Keratinocyte (primary cell): ENCODE measurements at regions not wholly inside any gene's neighbourhood (a gene's known extent, or its start where the extent isn't known, plus 50 kb on each side); places are given as distances from the start of the nearest gene placed in this dataset.

ENCODE experiments used
- DNase-seq: peaks from one replicate; pipeline ENCODE4 v3.0.0-alpha.2; 2011; ENCODE audit warnings: low read depth, missing footprints, low spot score
- FAIRE-seq: peaks from 2 replicates; lab custom pipeline; 2011; peaks lifted over from hg19 to GRCh38; lab: Jason Lieb, UNC
- H2AFZ ChIP-seq: 2 replicates; pipeline ENCODE4 v1.6.0; 2012; ENCODE audit warnings: low read length, control low read depth, inconsistent platforms; ENCODE audit not compliant: control insufficient read depth
- H3K27ac ChIP-seq: 2 replicates; pipeline ENCODE4 v1.5.1; 2011; ENCODE audit warnings: low read length; ENCODE audit not compliant: control insufficient read depth, insufficient read depth
- H3K27me3 ChIP-seq: 3 replicates; pipeline ENCODE4 v1.6.0; 2011; ENCODE audit warnings: low read length; ENCODE audit not compliant: control insufficient read depth, insufficient read depth; ENCODE audit errors: extremely low read depth
- H3K36me3 ChIP-seq, 2 experiments: 2 replicates in 1 of 2; 3 replicates in 1 of 2; pipeline ENCODE4 v1.5.1; 2011; ENCODE audit warnings: low read length in 2 of 2, mild to moderate bottlenecking in 1 of 2; ENCODE audit not compliant: control insufficient read depth in 2 of 2, insufficient read depth in 2 of 2; ENCODE audit errors: extremely low read depth in 1 of 2
- H3K4me1 ChIP-seq: 3 replicates; pipeline ENCODE4 v1.5.1; 2011; ENCODE audit warnings: low read length; ENCODE audit not compliant: control insufficient read depth, insufficient read depth; ENCODE audit errors: extremely low read depth
- H3K4me2 ChIP-seq: 3 replicates; pipeline ENCODE4 v1.6.0; 2011; ENCODE audit warnings: low read depth, low read length; ENCODE audit not compliant: control insufficient read depth, insufficient read depth; ENCODE audit errors: extremely low read depth
- H3K4me3 ChIP-seq, 3 experiments: fragments of 200-600 bp in 1 of 3; sonication (generic) in 1 of 3; 2 replicates in 2 of 3; 3 replicates in 1 of 3; pipeline ENCODE4 v1.5.1; 2011 to 2016; ENCODE audit warnings: low read length in 3 of 3, mild to moderate bottlenecking in 3 of 3, control low read depth in 2 of 3, inconsistent platforms in 1 of 3, low read depth in 1 of 3, mixed read lengths in 1 of 3, mixed run types in 1 of 3, moderate library complexity in 1 of 3; ENCODE audit not compliant: control insufficient read depth in 2 of 3, insufficient read depth in 2 of 3; ENCODE audit errors: extremely low read depth in 1 of 3
- H3K79me2 ChIP-seq: 2 replicates; pipeline ENCODE4 v1.6.0; 2012; ENCODE audit warnings: low read length; ENCODE audit not compliant: control insufficient read depth, insufficient read depth
- H3K9ac ChIP-seq: 3 replicates; pipeline ENCODE4 v1.6.0; 2011; ENCODE audit warnings: low read length; ENCODE audit not compliant: control insufficient read depth, insufficient read depth; ENCODE audit errors: extremely low read depth
- H3K9me1 ChIP-seq: 3 replicates; pipeline ENCODE4 v1.6.0; 2011; ENCODE audit warnings: low read length; ENCODE audit not compliant: control insufficient read depth, insufficient read depth; ENCODE audit errors: extremely low read depth
- H3K9me3 ChIP-seq: 2 replicates; pipeline ENCODE4 v1.5.1; 2012; ENCODE audit warnings: low read depth, low read length; ENCODE audit not compliant: control insufficient read depth
- H4K20me1 ChIP-seq: 3 replicates; pipeline ENCODE4 v1.6.0; 2011; ENCODE audit warnings: low read length; ENCODE audit not compliant: control insufficient read depth, insufficient read depth; ENCODE audit errors: extremely low read depth
- EZH2 ChIP-seq: IDR thresholded peaks from one replicate; pipeline ENCODE4 v1.6.1; 2012; ENCODE audit warnings: inconsistent platforms, mild to moderate bottlenecking, low read length, moderate library complexity
- dilution Hi-C: fragments of 300-500 bp; cut with MboI; formaldehyde crosslinking; loops from one replicate; pipeline ENCODE4 v1.7.0; 2020; ENCODE audit warnings: low sequenced_read_pairs; ENCODE audit not compliant: extremely low pct_ligation_motif_present
- TF ChIP-seq, protein P1 (sequence below), 3 experiments: IDR thresholded peaks in 1 of 3; conservative IDR thresholded peaks in 1 of 3; optimal IDR thresholded peaks in 1 of 3; 2 replicates in 2 of 3; 3 replicates in 1 of 3; pipeline versions ENCODE3 to v1.5.1; 2011; ENCODE audit warnings: low read length in 3 of 3, mild to moderate bottlenecking in 3 of 3, moderate library complexity in 2 of 3, control low read depth in 1 of 3, inconsistent platforms in 1 of 3; ENCODE audit not compliant: insufficient read depth in 2 of 3; ENCODE audit errors: extremely low read depth in 1 of 3

DNA sequence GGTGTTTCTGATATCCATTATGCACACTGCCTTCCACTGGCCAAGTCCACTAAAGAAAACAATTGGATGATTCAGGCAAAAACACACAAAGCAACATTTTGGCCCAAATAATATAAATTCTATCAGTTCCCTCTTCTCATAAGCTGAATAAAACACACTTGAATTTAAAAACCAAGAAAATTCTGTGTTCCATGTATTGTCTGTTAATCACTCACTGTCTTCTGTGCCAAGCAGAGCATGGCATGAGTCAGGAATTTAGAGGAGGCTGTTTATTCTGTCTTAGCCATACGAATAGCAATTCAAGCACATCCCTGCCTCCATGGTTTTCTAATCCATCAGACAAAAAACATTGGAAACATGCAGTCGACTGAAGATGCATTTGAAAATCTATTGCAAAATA is 215.6 kb upstream of the UMPS start:
- no peaks in the 10 kb centered on the region for H3K27me3 ChIP-seq
- peaks cover 13% of the 10 kb centered on the region for H3K4me1 ChIP-seq
- H3K9ac ChIP-seq, result no peak overlapping the region
- H2AFZ ChIP-seq, result no peak overlapping the region
- no peaks in the 10 kb centered on the region for H3K9me1 ChIP-seq
- no peak for FAIRE-seq
- no peak overlapping the region for H3K27ac ChIP-seq
- H3K4me2 ChIP-seq, result no peak overlapping the region
- H3K79me2 ChIP-seq, result no peaks in the 10 kb centered on the region
- DNase-seq, result no peak
- H4K20me1 ChIP-seq, result no peaks in the 10 kb centered on the region
- no peaks in the 10 kb centered on the region for H3K36me3 ChIP-seq
- no peaks in the 10 kb centered on the region for H3K9me3 ChIP-seq
- no peak overlapping the region for H3K4me3 ChIP-seq
- TF ChIP-seq, protein P1, sequence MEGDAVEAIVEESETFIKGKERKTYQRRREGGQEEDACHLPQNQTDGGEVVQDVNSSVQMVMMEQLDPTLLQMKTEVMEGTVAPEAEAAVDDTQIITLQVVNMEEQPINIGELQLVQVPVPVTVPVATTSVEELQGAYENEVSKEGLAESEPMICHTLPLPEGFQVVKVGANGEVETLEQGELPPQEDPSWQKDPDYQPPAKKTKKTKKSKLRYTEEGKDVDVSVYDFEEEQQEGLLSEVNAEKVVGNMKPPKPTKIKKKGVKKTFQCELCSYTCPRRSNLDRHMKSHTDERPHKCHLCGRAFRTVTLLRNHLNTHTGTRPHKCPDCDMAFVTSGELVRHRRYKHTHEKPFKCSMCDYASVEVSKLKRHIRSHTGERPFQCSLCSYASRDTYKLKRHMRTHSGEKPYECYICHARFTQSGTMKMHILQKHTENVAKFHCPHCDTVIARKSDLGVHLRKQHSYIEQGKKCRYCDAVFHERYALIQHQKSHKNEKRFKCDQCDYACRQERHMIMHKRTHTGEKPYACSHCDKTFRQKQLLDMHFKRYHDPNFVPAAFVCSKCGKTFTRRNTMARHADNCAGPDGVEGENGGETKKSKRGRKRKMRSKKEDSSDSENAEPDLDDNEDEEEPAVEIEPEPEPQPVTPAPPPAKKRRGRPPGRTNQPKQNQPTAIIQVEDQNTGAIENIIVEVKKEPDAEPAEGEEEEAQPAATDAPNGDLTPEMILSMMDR (optimal IDR thresholded peaks at IDR 0.05 in 1 of 3, IDR thresholded peaks at IDR 0.05 in 1 of 3, conservative IDR thresholded peaks at IDR 0.05 in 1 of 3; ENCODE audit: extremely low read depth in 1 of 3, insufficient read depth in 2 of 3, low read length in 3 of 3), result no peak
- no peak for TF ChIP-seq EZH2
- dilution Hi-C loops, result no loop called here

DNA sequence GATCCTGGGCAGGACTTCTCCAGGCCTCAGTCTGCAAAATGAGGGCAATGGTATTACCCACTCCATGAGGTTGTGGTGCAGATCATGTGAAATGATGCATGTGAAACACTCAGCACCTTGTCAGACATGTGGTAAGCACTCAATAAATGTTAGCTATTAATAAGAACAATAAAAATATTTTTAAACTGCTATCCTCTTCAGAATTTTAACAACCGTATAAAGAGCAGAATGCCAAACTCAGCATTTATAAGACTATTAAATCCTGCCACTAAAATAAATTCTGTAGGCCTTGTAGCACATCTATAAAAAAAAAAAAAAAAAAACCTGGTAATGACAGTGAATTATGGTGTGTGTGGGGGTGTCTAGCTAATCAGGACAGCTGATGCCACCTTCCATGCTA is 213.9 kb upstream of the UMPS start:
- no peak for DNase-seq
- Histone ChIP-seq H3K9me3 (no peaks in the 10 kb centered on the region), H3K27me3 (no peaks in the 10 kb centered on the region), H3K36me3 (no peaks in the 10 kb centered on the region), H3K4me3 (no peak overlapping the region), H4K20me1 (no peaks in the 10 kb centered on the region), H3K27ac (no peak overlapping the region), H3K9ac (no peak overlapping the region), H3K4me2 (no peak overlapping the region), H3K4me1 (no peaks in the 10 kb centered on the region), H3K9me1 (no peaks in the 10 kb centered on the region), H2AFZ (no peak overlapping the region), H3K79me2 (no peaks in the 10 kb centered on the region)
- dilution Hi-C loops, result no loop called here
- FAIRE-seq, result no peak
- no peak for TF ChIP-seq EZH2
- TF ChIP-seq, protein P1 (optimal IDR thresholded peaks at IDR 0.05 in 1 of 3, IDR thresholded peaks at IDR 0.05 in 1 of 3, conservative IDR thresholded peaks at IDR 0.05 in 1 of 3; ENCODE audit: extremely low read depth in 1 of 3, insufficient read depth in 2 of 3, low read length in 3 of 3), result no peak
